ENCODE measurements at regions not wholly inside any gene's neighbourhood (a gene's known extent, or its start where the extent isn't known, plus 50 kb on each side); places are given as distances from the start of the nearest gene placed in this dataset.

- DNase-seq, result no peak
Measured at GRCh38 chr15:94683902-94684301, 452.5 kb downstream of the MCTP2 start.

GRCh38 chr15:94691169-94691568, 459.8 kb downstream of the MCTP2 start:
- DNase-seq, result no peak

- DNase-seq, result no peak
Measured at GRCh38 chr15:94692710-94693109, 461.3 kb downstream of the MCTP2 start.

GRCh38 chr15:94700211-94700610, 468.9 kb downstream of the MCTP2 start:
- no peak for DNase-seq

- DNase-seq, result no peak
Measured at GRCh38 chr15:94701281-94701985, 470.1 kb downstream of the MCTP2 start.

- DNase-seq, result no peak
Measured at GRCh38 chr15:94703596-94703995, 472.2 kb downstream of the MCTP2 start.

- no peak for DNase-seq
Measured at GRCh38 chr15:94704421-94704820, 473.1 kb downstream of the MCTP2 start.

GRCh38 chr15:94704946-94705345, 473.6 kb downstream of the MCTP2 start:
- DNase-seq, result no peak

GRCh38 chr15:94709319-94709718, 478.0 kb downstream of the MCTP2 start:
- DNase-seq, result no peak

GRCh38 chr15:94722024-94722636, 490.8 kb downstream of the MCTP2 start:
- no peak for DNase-seq

GRCh38 chr15:94723801-94724200, 492.4 kb downstream of the MCTP2 start:
- DNase-seq, result no peak

GRCh38 chr15:94731286-94731685, 499.9 kb downstream of the MCTP2 start:
- DNase-seq, result no peak

GRCh38 chr15:94734460-94734859, 503.1 kb downstream of the MCTP2 start:
- no peak for DNase-seq

- DNase-seq, result no peak
Measured at GRCh38 chr15:94736236-94736635, 504.9 kb downstream of the MCTP2 start.

GRCh38 chr15:94739639-94740038, 508.3 kb downstream of the MCTP2 start:
- DNase-seq, result no peak

- DNase-seq, result no peak
Measured at GRCh38 chr15:94740469-94740868, 509.1 kb downstream of the MCTP2 start.

GRCh38 chr15:94743668-94744067, 512.3 kb downstream of the MCTP2 start:
- DNase-seq, result no peak

- no peak for DNase-seq
Measured at GRCh38 chr15:94744080-94744793, 512.9 kb downstream of the MCTP2 start.

GRCh38 chr15:94745371-94745770, 514.0 kb downstream of the MCTP2 start:
- no peak for DNase-seq

GRCh38 chr15:94747510-94747909, 516.1 kb downstream of the MCTP2 start:
- no peak for DNase-seq

- no peak for DNase-seq
Measured at GRCh38 chr15:94749811-94750617, 518.7 kb downstream of the MCTP2 start.

- DNase-seq, result no peak
Measured at GRCh38 chr15:94760348-94760747, 529.0 kb downstream of the MCTP2 start.

GRCh38 chr15:94761574-94761973, 530.2 kb downstream of the MCTP2 start:
- DNase-seq, result no peak
